ENCODE measurements at regions not wholly inside any gene's neighbourhood (a gene's known extent, or its start where the extent isn't known, plus 50 kb on each side); places are given as distances from the start of the nearest gene placed in this dataset.

DNA sequence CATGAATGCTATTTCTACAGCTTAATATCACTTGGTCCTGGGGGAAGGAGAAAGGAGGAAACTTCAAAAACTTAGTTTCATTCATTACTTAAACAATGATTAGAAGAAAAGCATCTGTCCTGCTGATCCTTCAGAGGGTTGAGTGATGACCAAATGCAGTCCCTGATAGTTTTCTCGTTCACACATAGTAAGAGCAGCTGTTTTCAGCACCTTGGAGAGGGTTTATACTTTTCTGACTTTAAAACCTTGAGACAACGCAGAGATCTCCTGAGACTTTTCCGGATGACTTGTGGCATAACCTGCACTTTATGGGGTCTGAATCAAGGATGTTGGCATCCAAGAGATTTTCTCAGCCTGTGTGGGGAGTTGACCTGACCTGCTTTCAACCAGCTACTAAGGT, 94.0 kb upstream of the KCND3 start:
- Histone ChIP-seq H4K8ac (replicated peaks; ENCODE audit: insufficient read length, low read depth, low read length) (no peak overlapping the region), H3K9me3 (ENCODE audit: control insufficient read depth, low read depth, low read length) (no peaks in the 10 kb centered on the region), H3K23ac (ENCODE audit: insufficient read length, low read depth, low read length) (no peak overlapping the region), H4K20me1 (ENCODE audit: control insufficient read depth, insufficient read depth, insufficient read length) (no peaks in the 10 kb centered on the region), H3K14ac (ENCODE audit: insufficient read depth, low read length) (no peak overlapping the region), H3K27me3 (ENCODE audit: insufficient read depth, low read length) (no peaks in the 10 kb centered on the region), H3K4ac (ENCODE audit: low read depth, low read length) (no peak overlapping the region), H3K23me2 (ENCODE audit: insufficient read length, low read depth, low read length, poor library complexity, severe bottlenecking) (no peaks in the 10 kb centered on the region), H4K5ac (ENCODE audit: insufficient read length, low read depth, low read length) (no peak overlapping the region), H4K91ac (ENCODE audit: insufficient read length, low read depth, low read length) (no peak overlapping the region), H2BK12ac (ENCODE audit: insufficient read length, low read depth, low read length) (no peak overlapping the region), H3K9ac (ENCODE audit: extremely low read depth, insufficient read length, low read length) (no peak overlapping the region), H2AFZ (ENCODE audit: low read length) (no peak overlapping the region), H2BK20ac (ENCODE audit: low read depth, low read length, poor library complexity, severe bottlenecking) (no peak overlapping the region), H3K79me1 (ENCODE audit: insufficient read depth, low read depth, low read length, poor library complexity, severe bottlenecking) (no peaks in the 10 kb centered on the region), H3K56ac (ENCODE audit: insufficient read length, low read depth, low read length) (no peak overlapping the region), H3K4me1 (ENCODE audit: insufficient read depth, low read length) (no peaks in the 10 kb centered on the region), H2BK15ac (ENCODE audit: low read depth, low read length) (no peak overlapping the region), H2BK5ac (ENCODE audit: insufficient read length, low read length) (no peak overlapping the region), H3K4me2 (ENCODE audit: insufficient read depth, insufficient read length, low read length) (no peak overlapping the region), H2BK120ac (ENCODE audit: low read depth, low read length, poor library complexity, severe bottlenecking) (no peak overlapping the region), H2AK5ac (ENCODE audit: insufficient read length, low read length) (no peak overlapping the region), H3K27ac (ENCODE audit: insufficient read length, low read depth, low read length) (no peak overlapping the region), H3K79me2 (ENCODE audit: insufficient read depth, low read length) (no peaks in the 10 kb centered on the region), H3K18ac (ENCODE audit: insufficient read length, low read depth, low read length) (no peak overlapping the region), H3T11ph (ENCODE audit: low read length) (no peak overlapping the region)
- Mint-ChIP-seq H3K4me3 (no peak overlapping the region), H3K9me3 (no peaks in the 10 kb centered on the region), H3K4me1 (peaks cover 3 to 6% of the 10 kb centered on the region in 2 experiments; a peak in 1 of 4 replicates), H3K27me3 (ENCODE audit: low read depth) (peaks cover 21% of the 10 kb centered on the region), H3K36me3 (ENCODE audit: insufficient read depth in 1 of 3, low read depth in 3 of 3) (no peaks in the 10 kb centered on the region), H3K27ac (no peak overlapping the region)
- DNase-seq: no peak
- no CpG with 5 or more reads among the region's 3 CpGs for WGBS (ENCODE audit: extremely low coverage, insufficient read length, low lambda C conversion rate)
- TF ChIP-seq, protein P1, sequence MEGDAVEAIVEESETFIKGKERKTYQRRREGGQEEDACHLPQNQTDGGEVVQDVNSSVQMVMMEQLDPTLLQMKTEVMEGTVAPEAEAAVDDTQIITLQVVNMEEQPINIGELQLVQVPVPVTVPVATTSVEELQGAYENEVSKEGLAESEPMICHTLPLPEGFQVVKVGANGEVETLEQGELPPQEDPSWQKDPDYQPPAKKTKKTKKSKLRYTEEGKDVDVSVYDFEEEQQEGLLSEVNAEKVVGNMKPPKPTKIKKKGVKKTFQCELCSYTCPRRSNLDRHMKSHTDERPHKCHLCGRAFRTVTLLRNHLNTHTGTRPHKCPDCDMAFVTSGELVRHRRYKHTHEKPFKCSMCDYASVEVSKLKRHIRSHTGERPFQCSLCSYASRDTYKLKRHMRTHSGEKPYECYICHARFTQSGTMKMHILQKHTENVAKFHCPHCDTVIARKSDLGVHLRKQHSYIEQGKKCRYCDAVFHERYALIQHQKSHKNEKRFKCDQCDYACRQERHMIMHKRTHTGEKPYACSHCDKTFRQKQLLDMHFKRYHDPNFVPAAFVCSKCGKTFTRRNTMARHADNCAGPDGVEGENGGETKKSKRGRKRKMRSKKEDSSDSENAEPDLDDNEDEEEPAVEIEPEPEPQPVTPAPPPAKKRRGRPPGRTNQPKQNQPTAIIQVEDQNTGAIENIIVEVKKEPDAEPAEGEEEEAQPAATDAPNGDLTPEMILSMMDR (conservative IDR thresholded peaks at IDR 0.05): no peak

Measured in H9 (cell line).